A549 (cell line): ENCODE measurements at regions not wholly inside any gene's neighbourhood (a gene's known extent, or its start where the extent isn't known, plus 50 kb on each side); places are given as distances from the start of the nearest gene placed in this dataset.

Experiments used
- CHD2 ChIP-seq: fragments of 150-350 bp; IDR thresholded peaks from 2 replicates; pipeline ENCODE4 v1.6.1; 2014; ENCODE audit warnings: low read length; ENCODE audit not compliant: partially characterized antibody
- CHD4 ChIP-seq: fragments of 200-600 bp; sonication (generic); IDR thresholded peaks from 2 replicates; pipeline ENCODE4 v1.6.1; 2016; ENCODE audit warnings: antibody characterized with exemption, mild to moderate bottlenecking, borderline replicate concordance
- CTCF ChIP-seq: fragments of >200 bp; sonication (Bioruptor Twin); formaldehyde crosslinking; IDR thresholded peaks from 3 replicates; pipeline ENCODE4 v1.5.1; 2016
- ESRRA ChIP-seq: fragments of 150-350 bp; IDR thresholded peaks from 2 replicates; pipeline ENCODE4 v1.6.1; 2014; ENCODE audit warnings: mild to moderate bottlenecking, low read length, borderline replicate concordance
- JUNB ChIP-seq: fragments of >200 bp; sonication (Bioruptor Twin); formaldehyde crosslinking; IDR thresholded peaks from 2 replicates; pipeline ENCODE4 v1.6.1; 2016
- MAFK ChIP-seq: fragments of 450-650 bp; IDR thresholded peaks from 2 replicates; pipeline ENCODE4 v1.6.1; 2014; ENCODE audit not compliant: partially characterized antibody
- MAX ChIP-seq: IDR thresholded peaks from 2 replicates; pipeline ENCODE4 v1.6.1; 2012
- MAZ ChIP-seq: fragments of 150-350 bp; IDR thresholded peaks from 2 replicates; pipeline ENCODE4 v1.6.1; 2014; ENCODE audit warnings: antibody characterized with exemption, low read depth, low read length, borderline replicate concordance
- NFE2L2 ChIP-seq: fragments of 150-350 bp; conservative IDR thresholded peaks from 2 replicates; pipeline ENCODE4 v1.6.1; 2014; ENCODE audit warnings: low read length
- POLR2A ChIP-seq: IDR thresholded peaks from 2 replicates; pipeline ENCODE4 v1.6.1; 2012; ENCODE audit warnings: mild to moderate bottlenecking, low read length
- RAD21 ChIP-seq, 2 experiments: fragments of >200 bp in 1 of 2; sonication (Bioruptor Twin) in 1 of 2; formaldehyde crosslinking in 1 of 2; IDR thresholded peaks in 1 of 2; conservative IDR thresholded peaks in 1 of 2; 2 replicates in 1 of 2; 3 replicates in 1 of 2; pipeline ENCODE4 v1.6.1; 2012 to 2018; ENCODE audit warnings: inconsistent platforms in 1 of 2
- RARB ChIP-seq: fragments of 250-450 bp; sonication (Bioruptor Pico); IDR thresholded peaks from 2 replicates; pipeline ENCODE4 v1.8.0; 2021; ENCODE audit warnings: mild to moderate bottlenecking, moderate library complexity
- RFX5 ChIP-seq: fragments of 450-650 bp; IDR thresholded peaks from 2 replicates; pipeline ENCODE4 v1.7.1; 2014; ENCODE audit warnings: antibody characterized with exemption, mild to moderate bottlenecking, moderate library complexity
- USF2 ChIP-seq: fragments of 450-650 bp; IDR thresholded peaks from 2 replicates; pipeline ENCODE4 v1.6.1; 2014; ENCODE audit warnings: antibody characterized with exemption

- TF ChIP-seq CTCF (no peak), MAFK (no peak), RARB (CRISPR knock-in tag) (no peak), POLR2A (no peak), JUNB (no peak), USF2 (no peak), RFX5 (no peak), CHD4 (no peak), MAX (no peak), RAD21 (conservative IDR thresholded peaks at IDR 0.05 in 1 of 2, IDR thresholded peaks at IDR 0.05 in 1 of 2) (no peak), NFE2L2 (no peak), ESRRA (no peak), CHD2 (no peak), MAZ (no peak)
These were observed 73.0 kb upstream of the PTGS2 start for GRCh38 chr1:186753241-186753640.
